Panc1 (cell line): ENCODE measurements at regions not wholly inside any gene's neighbourhood (a gene's known extent, or its start where the extent isn't known, plus 50 kb on each side); places are given as distances from the start of the nearest gene placed in this dataset.

Experiments
- ATAC-seq: fragments of 200-7000 bp; cut with Tn5 transposase; 2 replicates; pipeline ENCODE4 v1.9.1; 2020; ENCODE audit warnings: mild to moderate bottlenecking, moderate library complexity
- BruUV-seq: library from RNA; stranded (reverse); fragments of 400-500 nt; replicated peaks from 2 replicates; lab custom pipeline; 2021; lab: Mats Ljungman, UMichigan
- CTCF ChIA-PET: fragments of 300-600 bp; sonication (Branson Sonifier 250); formaldehyde crosslinking; loops from one replicate; lab custom pipeline; 2022; ENCODE audit warnings: antibody characterized with exemption; lab: Charles Lee
- POLR2A ChIA-PET: fragments of 300-600 bp; sonication (Branson Sonifier 250); formaldehyde crosslinking; loops from one replicate; lab custom pipeline; 2022; ENCODE audit warnings: antibody characterized with exemption; lab: Charles Lee
- DNase-seq: peaks from one replicate; pipeline ENCODE4 v3.0.0-alpha.2; 2010; ENCODE audit warnings: low read depth, low spot score
- H3K27ac ChIP-seq: 2 replicates; pipeline ENCODE4 v1.5.1; 2011; ENCODE audit warnings: mild to moderate bottlenecking, low read length, inconsistent platforms
- H3K27me3 ChIP-seq: fragments of 200-500 bp; sonication (Bioruptor generic); 2 replicates; pipeline ENCODE4 v1.6.0; 2014; ENCODE audit warnings: low read length, inconsistent platforms; ENCODE audit not compliant: control insufficient read depth, insufficient read depth
- H3K36me3 ChIP-seq: fragments of 200-500 bp; sonication (Bioruptor generic); 2 replicates; pipeline ENCODE4 v1.5.1; 2014; ENCODE audit warnings: inconsistent platforms, mild to moderate bottlenecking, low read length, moderate library complexity; ENCODE audit not compliant: control insufficient read depth, insufficient read depth
- H3K4me1 ChIP-seq: 2 replicates; pipeline ENCODE4 v1.5.1; 2011; ENCODE audit warnings: inconsistent platforms, mild to moderate bottlenecking, low read length, moderate library complexity; ENCODE audit not compliant: control insufficient read depth, insufficient read depth
- H3K4me3 ChIP-seq, 2 experiments: 2 replicates each; pipeline ENCODE4 v1.5.1; 2011 to 2012; ENCODE audit warnings: low read depth in 2 of 2, low read length in 2 of 2, mild to moderate bottlenecking in 2 of 2, inconsistent platforms in 1 of 2, moderate library complexity in 1 of 2
- H3K9me3 ChIP-seq: fragments of 200-500 bp; sonication (Bioruptor generic); 2 replicates; pipeline ENCODE4 v1.5.1; 2014; ENCODE audit warnings: low read depth, mild to moderate bottlenecking, inconsistent platforms, low read length, moderate library complexity; ENCODE audit not compliant: control insufficient read depth, insufficient read depth
- POLR2AphosphoS5 ChIP-seq: IDR thresholded peaks from 2 replicates; pipeline ENCODE4 v1.6.1; 2012; ENCODE audit warnings: mild to moderate bottlenecking, low read depth, low read length, moderate library complexity
- SIN3A ChIP-seq: IDR thresholded peaks from 2 replicates; pipeline ENCODE4 v1.6.1; 2012; ENCODE audit warnings: low read depth, mild to moderate bottlenecking, low read length, moderate library complexity, borderline replicate concordance; ENCODE audit not compliant: insufficient read depth
- TCF7L2 ChIP-seq: IDR thresholded peaks from 2 replicates; pipeline ENCODE4 v1.6.1; 2011; ENCODE audit warnings: mild to moderate bottlenecking, low read depth, low read length, inconsistent platforms
- in situ Hi-C: cut with HindIII; loops from 2 replicates; pipeline ENCODE4 v1.10.0; 2016; ENCODE audit warnings: low sequenced_read_pairs, low pct_unique_long_range_greater_than_20kb
- intact Hi-C: fragments of 100-400 bp; cut with micrococcal nuclease; formaldehyde crosslinking; loops from one replicate; pipeline ENCODE4 v1.10.0; 2022; ENCODE audit not compliant: unreplicated experiment
- TF ChIP-seq, protein P1 (sequence below), 2 experiments: IDR thresholded peaks; 2 replicates each; pipeline ENCODE4 v1.6.1; 2011 to 2012; ENCODE audit warnings: low read depth in 2 of 2, control low read depth in 1 of 2, low read length in 1 of 2, mild to moderate bottlenecking in 1 of 2, moderate library complexity in 1 of 2; ENCODE audit not compliant: insufficient read depth in 1 of 2
- TF ChIP-seq, protein P2 (sequence below): fragments of 450-650 bp; IDR thresholded peaks from 2 replicates; pipeline ENCODE4 v1.5.1; 2017; ENCODE audit warnings: mild to moderate bottlenecking

DNA sequence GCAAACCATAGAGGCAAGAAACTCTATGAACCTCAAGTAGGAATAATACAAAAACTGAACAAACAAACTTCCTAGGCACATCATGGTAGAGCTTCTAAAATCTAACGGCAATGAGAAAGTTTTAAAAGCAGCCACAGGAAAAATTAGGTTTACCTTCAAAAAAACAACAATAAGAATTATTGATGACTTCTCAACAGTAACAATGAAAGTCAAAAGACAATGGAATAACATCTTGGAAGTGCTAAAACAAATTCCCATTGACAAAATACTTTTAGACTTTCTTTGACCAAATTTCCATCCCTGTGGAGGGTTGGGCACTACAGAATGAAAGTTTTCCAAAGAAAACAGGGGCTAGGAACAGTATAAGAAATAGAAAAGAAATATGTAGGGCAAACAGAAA lies 222.9 kb upstream of the ERCC4 start:
- no peak for DNase-seq
- BruUV-seq = no TSS peak
- peaks cover 16% of the 10 kb centered on the region for H3K9me3 ChIP-seq
- no peaks in the 10 kb centered on the region for H3K36me3 ChIP-seq
- TF ChIP-seq SIN3A (no peak), TCF7L2 (no peak), POLR2AphosphoS5 (no peak)
- TF ChIP-seq, protein P1, sequence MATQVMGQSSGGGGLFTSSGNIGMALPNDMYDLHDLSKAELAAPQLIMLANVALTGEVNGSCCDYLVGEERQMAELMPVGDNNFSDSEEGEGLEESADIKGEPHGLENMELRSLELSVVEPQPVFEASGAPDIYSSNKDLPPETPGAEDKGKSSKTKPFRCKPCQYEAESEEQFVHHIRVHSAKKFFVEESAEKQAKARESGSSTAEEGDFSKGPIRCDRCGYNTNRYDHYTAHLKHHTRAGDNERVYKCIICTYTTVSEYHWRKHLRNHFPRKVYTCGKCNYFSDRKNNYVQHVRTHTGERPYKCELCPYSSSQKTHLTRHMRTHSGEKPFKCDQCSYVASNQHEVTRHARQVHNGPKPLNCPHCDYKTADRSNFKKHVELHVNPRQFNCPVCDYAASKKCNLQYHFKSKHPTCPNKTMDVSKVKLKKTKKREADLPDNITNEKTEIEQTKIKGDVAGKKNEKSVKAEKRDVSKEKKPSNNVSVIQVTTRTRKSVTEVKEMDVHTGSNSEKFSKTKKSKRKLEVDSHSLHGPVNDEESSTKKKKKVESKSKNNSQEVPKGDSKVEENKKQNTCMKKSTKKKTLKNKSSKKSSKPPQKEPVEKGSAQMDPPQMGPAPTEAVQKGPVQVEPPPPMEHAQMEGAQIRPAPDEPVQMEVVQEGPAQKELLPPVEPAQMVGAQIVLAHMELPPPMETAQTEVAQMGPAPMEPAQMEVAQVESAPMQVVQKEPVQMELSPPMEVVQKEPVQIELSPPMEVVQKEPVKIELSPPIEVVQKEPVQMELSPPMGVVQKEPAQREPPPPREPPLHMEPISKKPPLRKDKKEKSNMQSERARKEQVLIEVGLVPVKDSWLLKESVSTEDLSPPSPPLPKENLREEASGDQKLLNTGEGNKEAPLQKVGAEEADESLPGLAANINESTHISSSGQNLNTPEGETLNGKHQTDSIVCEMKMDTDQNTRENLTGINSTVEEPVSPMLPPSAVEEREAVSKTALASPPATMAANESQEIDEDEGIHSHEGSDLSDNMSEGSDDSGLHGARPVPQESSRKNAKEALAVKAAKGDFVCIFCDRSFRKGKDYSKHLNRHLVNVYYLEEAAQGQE (IDR thresholded peaks at IDR 0.05; ENCODE audit: insufficient read depth in 1 of 2, low read depth in 2 of 2, low read length in 1 of 2) = no peak
- TF ChIP-seq, protein P2, sequence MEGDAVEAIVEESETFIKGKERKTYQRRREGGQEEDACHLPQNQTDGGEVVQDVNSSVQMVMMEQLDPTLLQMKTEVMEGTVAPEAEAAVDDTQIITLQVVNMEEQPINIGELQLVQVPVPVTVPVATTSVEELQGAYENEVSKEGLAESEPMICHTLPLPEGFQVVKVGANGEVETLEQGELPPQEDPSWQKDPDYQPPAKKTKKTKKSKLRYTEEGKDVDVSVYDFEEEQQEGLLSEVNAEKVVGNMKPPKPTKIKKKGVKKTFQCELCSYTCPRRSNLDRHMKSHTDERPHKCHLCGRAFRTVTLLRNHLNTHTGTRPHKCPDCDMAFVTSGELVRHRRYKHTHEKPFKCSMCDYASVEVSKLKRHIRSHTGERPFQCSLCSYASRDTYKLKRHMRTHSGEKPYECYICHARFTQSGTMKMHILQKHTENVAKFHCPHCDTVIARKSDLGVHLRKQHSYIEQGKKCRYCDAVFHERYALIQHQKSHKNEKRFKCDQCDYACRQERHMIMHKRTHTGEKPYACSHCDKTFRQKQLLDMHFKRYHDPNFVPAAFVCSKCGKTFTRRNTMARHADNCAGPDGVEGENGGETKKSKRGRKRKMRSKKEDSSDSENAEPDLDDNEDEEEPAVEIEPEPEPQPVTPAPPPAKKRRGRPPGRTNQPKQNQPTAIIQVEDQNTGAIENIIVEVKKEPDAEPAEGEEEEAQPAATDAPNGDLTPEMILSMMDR = no peak
- no peak overlapping the region for H3K27ac ChIP-seq
- CTCF ChIA-PET = no interaction called here
- POLR2A ChIA-PET = no interaction called here
- H3K4me1 ChIP-seq = no peaks in the 10 kb centered on the region
- intact Hi-C loops (no loop called here), in situ Hi-C loops (no loop called here)
- H3K4me3 ChIP-seq = no peak overlapping the region
- H3K27me3 ChIP-seq = no peaks in the 10 kb centered on the region
- no peak for ATAC-seq

- in situ Hi-C loops = no loop called here
- DNase-seq (no peak), ATAC-seq (no peak)
- TF ChIP-seq, protein P1 (IDR thresholded peaks at IDR 0.05; ENCODE audit: insufficient read depth in 1 of 2, low read depth in 2 of 2, low read length in 1 of 2) = no peak
- TF ChIP-seq POLR2AphosphoS5 (no peak), TCF7L2 (no peak), SIN3A (no peak)
- TF ChIP-seq, protein P2 = no peak
- POLR2A ChIA-PET = no interaction called here
- no peak overlapping the region for H3K4me3 ChIP-seq
- no peaks in the 10 kb centered on the region for H3K36me3 ChIP-seq
- intact Hi-C loops = no loop called here
- peaks cover 16% of the 10 kb centered on the region for H3K9me3 ChIP-seq
- BruUV-seq = no TSS peak
- H3K27me3 ChIP-seq = no peaks in the 10 kb centered on the region
- H3K4me1 ChIP-seq = no peaks in the 10 kb centered on the region
- H3K27ac ChIP-seq = no peak overlapping the region
- CTCF ChIA-PET = no interaction called here
Observed at GRCh38 chr16:13697568-13697967, 222.4 kb upstream of the ERCC4 start.
